ENCODE measurements at regions not wholly inside any gene's neighbourhood (a gene's known extent, or its start where the extent isn't known, plus 50 kb on each side); places are given as distances from the start of the nearest gene placed in this dataset.

DNA sequence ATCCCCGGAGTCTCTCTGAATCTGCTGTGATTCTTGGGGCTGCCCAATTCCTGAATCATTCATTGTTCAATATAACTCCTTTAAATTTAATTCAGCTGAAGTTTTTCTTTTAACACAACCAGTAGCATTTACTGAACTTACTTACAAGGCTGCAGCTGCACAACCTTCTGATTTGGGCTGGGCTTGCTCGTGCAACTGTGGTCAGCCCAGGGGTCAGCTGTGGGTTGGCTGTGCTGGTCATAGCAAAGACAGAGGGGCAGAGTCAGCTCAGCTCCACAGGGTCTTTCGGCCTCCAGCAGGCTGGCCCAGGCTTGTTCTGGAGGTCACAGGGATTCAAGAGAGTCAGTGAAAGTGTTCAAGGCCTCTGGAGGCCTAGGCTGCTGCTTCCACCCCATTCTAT is 186.1 kb downstream of the MATN1 start:
- TF ChIP-seq TAF1 (IDR thresholded peaks at IDR 0.05; ENCODE audit: borderline replicate concordance, insufficient read depth, low read length) (no peak), SIN3A (IDR thresholded peaks at IDR 0.05; ENCODE audit: borderline replicate concordance, insufficient read depth, low read length) (no peak), FOXP2 (optimal IDR thresholded peaks at IDR 0.05; ENCODE audit: borderline replicate concordance, extremely low read depth, extremely low read length, insufficient read depth) (no peak), POLR2AphosphoS5 (IDR thresholded peaks at IDR 0.05; ENCODE audit: low read depth, low read length) (no peak)
- TF ChIP-seq, protein P1, sequence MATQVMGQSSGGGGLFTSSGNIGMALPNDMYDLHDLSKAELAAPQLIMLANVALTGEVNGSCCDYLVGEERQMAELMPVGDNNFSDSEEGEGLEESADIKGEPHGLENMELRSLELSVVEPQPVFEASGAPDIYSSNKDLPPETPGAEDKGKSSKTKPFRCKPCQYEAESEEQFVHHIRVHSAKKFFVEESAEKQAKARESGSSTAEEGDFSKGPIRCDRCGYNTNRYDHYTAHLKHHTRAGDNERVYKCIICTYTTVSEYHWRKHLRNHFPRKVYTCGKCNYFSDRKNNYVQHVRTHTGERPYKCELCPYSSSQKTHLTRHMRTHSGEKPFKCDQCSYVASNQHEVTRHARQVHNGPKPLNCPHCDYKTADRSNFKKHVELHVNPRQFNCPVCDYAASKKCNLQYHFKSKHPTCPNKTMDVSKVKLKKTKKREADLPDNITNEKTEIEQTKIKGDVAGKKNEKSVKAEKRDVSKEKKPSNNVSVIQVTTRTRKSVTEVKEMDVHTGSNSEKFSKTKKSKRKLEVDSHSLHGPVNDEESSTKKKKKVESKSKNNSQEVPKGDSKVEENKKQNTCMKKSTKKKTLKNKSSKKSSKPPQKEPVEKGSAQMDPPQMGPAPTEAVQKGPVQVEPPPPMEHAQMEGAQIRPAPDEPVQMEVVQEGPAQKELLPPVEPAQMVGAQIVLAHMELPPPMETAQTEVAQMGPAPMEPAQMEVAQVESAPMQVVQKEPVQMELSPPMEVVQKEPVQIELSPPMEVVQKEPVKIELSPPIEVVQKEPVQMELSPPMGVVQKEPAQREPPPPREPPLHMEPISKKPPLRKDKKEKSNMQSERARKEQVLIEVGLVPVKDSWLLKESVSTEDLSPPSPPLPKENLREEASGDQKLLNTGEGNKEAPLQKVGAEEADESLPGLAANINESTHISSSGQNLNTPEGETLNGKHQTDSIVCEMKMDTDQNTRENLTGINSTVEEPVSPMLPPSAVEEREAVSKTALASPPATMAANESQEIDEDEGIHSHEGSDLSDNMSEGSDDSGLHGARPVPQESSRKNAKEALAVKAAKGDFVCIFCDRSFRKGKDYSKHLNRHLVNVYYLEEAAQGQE (IDR thresholded peaks at IDR 0.05; ENCODE audit: insufficient read depth in 1 of 2, low read depth in 2 of 2, low read length in 2 of 2): no peak

DNA sequence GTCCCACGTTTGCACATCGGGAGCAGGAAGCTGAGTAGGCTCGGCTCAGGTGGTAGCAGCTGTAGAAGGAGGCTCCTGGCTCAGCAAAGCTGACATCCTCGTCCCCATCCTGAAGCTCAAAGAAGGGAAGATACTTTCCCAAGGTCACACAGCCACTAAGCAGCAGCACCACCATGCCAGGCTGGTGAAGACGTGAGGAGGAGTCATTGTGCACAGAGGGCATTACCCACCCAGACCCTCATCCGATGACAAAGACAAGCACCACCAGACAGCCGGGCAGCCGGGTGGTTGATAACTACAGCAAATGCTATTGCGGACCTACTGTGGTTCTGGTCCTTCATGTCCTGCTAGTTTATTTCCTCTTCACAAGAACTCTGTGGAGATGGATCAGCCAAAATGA is 186.9 kb downstream of the MATN1 start:
- TF ChIP-seq, protein P1 (IDR thresholded peaks at IDR 0.05; ENCODE audit: insufficient read depth in 1 of 2, low read depth in 2 of 2, low read length in 2 of 2): no peak
- TF ChIP-seq TAF1 (IDR thresholded peaks at IDR 0.05; ENCODE audit: borderline replicate concordance, insufficient read depth, low read length): no peak
- no peak for TF ChIP-seq FOXP2 (optimal IDR thresholded peaks at IDR 0.05; ENCODE audit: borderline replicate concordance, extremely low read depth, extremely low read length, insufficient read depth)

DNA sequence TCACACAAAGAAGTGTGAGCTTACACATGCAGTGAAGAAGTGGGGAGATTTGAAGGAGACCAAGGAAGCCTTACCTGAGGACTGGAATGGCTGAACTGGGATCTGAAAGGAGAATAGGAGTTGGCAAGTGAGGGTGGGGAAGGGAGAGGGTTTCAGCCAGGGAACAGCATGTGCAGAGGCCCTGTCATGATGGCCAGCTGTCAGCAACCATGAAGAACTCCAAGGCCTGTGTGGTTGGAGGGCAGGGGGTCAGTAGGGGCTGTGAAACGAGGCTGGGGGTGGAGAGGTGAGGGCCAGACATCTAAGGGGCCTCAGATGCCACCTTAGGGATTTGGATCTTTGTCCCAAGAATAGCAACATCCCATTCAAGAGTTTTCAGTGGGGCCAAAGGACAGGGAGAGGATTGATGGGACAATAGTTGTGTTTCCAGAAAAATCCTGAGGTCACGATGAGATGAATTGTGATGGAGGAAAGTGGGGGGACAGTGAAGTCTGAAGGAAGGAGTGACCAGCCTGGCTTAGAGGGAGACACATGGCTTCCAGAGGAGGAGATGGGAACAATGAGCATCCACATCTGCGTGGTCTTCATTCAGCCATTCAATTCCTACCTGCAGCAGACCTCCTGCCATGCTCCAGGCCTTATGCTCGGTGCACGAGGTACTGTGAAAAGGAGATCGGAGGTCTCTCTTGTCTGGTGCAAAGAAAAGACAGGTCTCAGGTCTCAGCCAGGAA is 187.6 kb downstream of the MATN1 start:
- TF ChIP-seq POLR2AphosphoS5 (IDR thresholded peaks at IDR 0.05; ENCODE audit: low read depth, low read length): no peak
- TF ChIP-seq, protein P1 (IDR thresholded peaks at IDR 0.05; ENCODE audit: insufficient read depth in 1 of 2, low read depth in 2 of 2, low read length in 2 of 2): no peak

DNA sequence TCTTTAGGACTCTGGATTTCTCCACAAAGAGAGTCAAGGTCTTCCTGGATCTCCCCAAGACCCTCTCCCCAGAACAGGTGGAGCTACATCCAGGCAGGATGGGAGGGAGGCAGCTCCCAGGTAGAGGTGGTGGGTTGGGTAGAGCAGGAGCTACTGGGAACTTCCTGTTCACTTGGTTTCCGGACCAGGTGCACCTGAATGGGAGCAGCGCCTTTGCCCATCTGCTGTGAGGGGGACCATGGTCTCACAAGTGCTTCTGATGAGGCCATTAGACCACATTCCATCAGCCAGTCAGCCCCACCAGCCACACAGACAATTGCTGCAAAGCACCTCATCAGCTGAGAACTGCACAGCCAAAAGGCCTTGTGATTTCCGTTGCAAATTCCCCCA is 188.8 kb downstream of the MATN1 start:
- no peak for TF ChIP-seq SIN3A (IDR thresholded peaks at IDR 0.05; ENCODE audit: borderline replicate concordance, insufficient read depth, low read length)
- no peak for TF ChIP-seq FOXP2 (optimal IDR thresholded peaks at IDR 0.05; ENCODE audit: borderline replicate concordance, extremely low read depth, extremely low read length, insufficient read depth)
- TF ChIP-seq TAF1 (IDR thresholded peaks at IDR 0.05; ENCODE audit: borderline replicate concordance, insufficient read depth, low read length): no peak
- TF ChIP-seq POLR2AphosphoS5 (IDR thresholded peaks at IDR 0.05; ENCODE audit: low read depth, low read length): no peak
- TF ChIP-seq, protein P1 (IDR thresholded peaks at IDR 0.05; ENCODE audit: insufficient read depth in 1 of 2, low read depth in 2 of 2, low read length in 2 of 2): no peak

Measured in PFSK-1 (cell line).